NCI-H446 (cell line): ENCODE measurements at regions not wholly inside any gene's neighbourhood (a gene's known extent, or its start where the extent isn't known, plus 50 kb on each side); places are given as distances from the start of the nearest gene placed in this dataset.
"Not testable (repeated sequence)": the region's sequence is repeated elsewhere in the genome, so short reads cannot be mapped to it uniquely, and the experiment has no call there.

Source experiments
- DNase-seq, 2 experiments: peaks; one replicate each; lab custom pipeline; 2025; lab: John Stamatoyannopoulos, UW

GRCh38 chr18:62629031-62629430 lies 86.3 kb upstream of the PHLPP1 start:
- no peak for DNase-seq

- DNase-seq, result no peak
Observed at GRCh38 chr18:62631173-62631572, 84.2 kb upstream of the PHLPP1 start.

GRCh38 chr18:62632788-62633455 lies 82.4 kb upstream of the PHLPP1 start:
- DNase-seq, result no peak

GRCh38 chr18:62634458-62634857 lies 80.9 kb upstream of the PHLPP1 start:
- DNase-seq, result no peak

GRCh38 chr18:62634979-62635630 lies 80.2 kb upstream of the PHLPP1 start:
- no peak for DNase-seq

- no peak for DNase-seq
Observed at GRCh38 chr18:62637403-62637802, 77.9 kb upstream of the PHLPP1 start.

GRCh38 chr18:62637807-62638687 lies 77.3 kb upstream of the PHLPP1 start:
- DNase-seq, result no peak

GRCh38 chr18:62643181-62643580 lies 72.2 kb upstream of the PHLPP1 start:
- no peak for DNase-seq

GRCh38 chr18:62644773-62645172 lies 70.6 kb upstream of the PHLPP1 start:
- DNase-seq, result peak in 1 of 2 experiments; percentile 16

- no peak for DNase-seq
Observed at GRCh38 chr18:62647179-62647578, 68.2 kb upstream of the PHLPP1 start.

- no peak for DNase-seq
Observed at GRCh38 chr18:62648045-62648678, 67.2 kb upstream of the PHLPP1 start.

GRCh38 chr18:62651276-62652056 lies 63.9 kb upstream of the PHLPP1 start:
- no peak for DNase-seq

- not testable (repeated sequence) for DNase-seq
Observed at GRCh38 chr18:62652057-62652629, 63.2 kb upstream of the PHLPP1 start.

- DNase-seq, result no peak
Observed at GRCh38 chr18:62655520-62656219, 59.7 kb upstream of the PHLPP1 start.

GRCh38 chr18:62658028-62658427 lies 57.3 kb upstream of the PHLPP1 start:
- DNase-seq, result no peak

- no peak for DNase-seq
Observed at GRCh38 chr18:62659698-62660097, 55.6 kb upstream of the PHLPP1 start.

GRCh38 chr18:62660691-62661090 lies 54.6 kb upstream of the PHLPP1 start:
- no peak for DNase-seq

GRCh38 chr18:62663731-62664336 lies 51.5 kb upstream of the PHLPP1 start:
- no peak for DNase-seq

GRCh38 chr18:62664414-62664813 lies 50.9 kb upstream of the PHLPP1 start:
- no peak for DNase-seq

- DNase-seq, result no peak
Observed at GRCh38 chr18:62665188-62665587, 50.2 kb upstream of the PHLPP1 start.
